ENCODE measurements at regions not wholly inside any gene's neighbourhood (a gene's known extent, or its start where the extent isn't known, plus 50 kb on each side); places are given as distances from the start of the nearest gene placed in this dataset.

DNA sequence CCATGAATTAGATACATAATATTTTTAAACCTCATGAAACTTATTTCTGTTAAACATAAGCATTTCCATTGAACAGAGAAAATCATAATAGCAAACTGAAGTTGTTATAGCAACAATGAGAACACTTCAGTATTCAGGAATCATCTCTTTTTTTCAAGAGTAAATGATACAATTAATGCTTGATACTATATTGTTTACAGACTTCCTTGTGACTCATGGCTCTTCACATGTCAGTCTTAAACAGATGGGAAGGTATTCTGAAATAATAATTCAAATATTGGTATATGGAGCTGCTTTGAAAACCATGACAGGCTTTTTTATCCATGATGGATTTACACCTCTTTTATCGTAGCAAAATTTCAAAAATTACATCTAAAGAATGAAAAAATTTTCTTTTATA is 226.5 kb upstream of the RBMS1 start:
- H3K36me3 ChIP-seq (ENCODE audit: control insufficient read depth in 2 of 3, insufficient read depth in 3 of 3, low read length in 3 of 3): no peaks in the 10 kb centered on the region
- DNase-seq (no peak), FAIRE-seq (no peak)
- H3K9me3 ChIP-seq (ENCODE audit: control insufficient read depth in 2 of 3, insufficient read depth in 1 of 3, low read length in 3 of 3): no peaks in the 10 kb centered on the region
- H3K9ac ChIP-seq (ENCODE audit: low read length in 3 of 3): no peak overlapping the region
- intact Hi-C loops (cut with DNase I): no loop called here
- no peaks in the 10 kb centered on the region for H3K4me1 ChIP-seq (ENCODE audit: control insufficient read depth in 2 of 3, insufficient read depth in 2 of 3, low read depth in 1 of 3, low read length in 3 of 3)
- H3K27me3 ChIP-seq (ENCODE audit: control insufficient read depth, insufficient read depth, low read length): no peaks in the 10 kb centered on the region
- H3K27ac ChIP-seq (ENCODE audit: low read depth in 2 of 2, low read length in 2 of 2): no peak overlapping the region
- TF ChIP-seq, protein P1, sequence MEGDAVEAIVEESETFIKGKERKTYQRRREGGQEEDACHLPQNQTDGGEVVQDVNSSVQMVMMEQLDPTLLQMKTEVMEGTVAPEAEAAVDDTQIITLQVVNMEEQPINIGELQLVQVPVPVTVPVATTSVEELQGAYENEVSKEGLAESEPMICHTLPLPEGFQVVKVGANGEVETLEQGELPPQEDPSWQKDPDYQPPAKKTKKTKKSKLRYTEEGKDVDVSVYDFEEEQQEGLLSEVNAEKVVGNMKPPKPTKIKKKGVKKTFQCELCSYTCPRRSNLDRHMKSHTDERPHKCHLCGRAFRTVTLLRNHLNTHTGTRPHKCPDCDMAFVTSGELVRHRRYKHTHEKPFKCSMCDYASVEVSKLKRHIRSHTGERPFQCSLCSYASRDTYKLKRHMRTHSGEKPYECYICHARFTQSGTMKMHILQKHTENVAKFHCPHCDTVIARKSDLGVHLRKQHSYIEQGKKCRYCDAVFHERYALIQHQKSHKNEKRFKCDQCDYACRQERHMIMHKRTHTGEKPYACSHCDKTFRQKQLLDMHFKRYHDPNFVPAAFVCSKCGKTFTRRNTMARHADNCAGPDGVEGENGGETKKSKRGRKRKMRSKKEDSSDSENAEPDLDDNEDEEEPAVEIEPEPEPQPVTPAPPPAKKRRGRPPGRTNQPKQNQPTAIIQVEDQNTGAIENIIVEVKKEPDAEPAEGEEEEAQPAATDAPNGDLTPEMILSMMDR (IDR thresholded peaks at IDR 0.05; ENCODE audit: borderline replicate concordance, extremely low read depth, insufficient read depth): no peak
- no peak overlapping the region for H3K4me3 ChIP-seq (ENCODE audit: low read length in 3 of 3)

DNA sequence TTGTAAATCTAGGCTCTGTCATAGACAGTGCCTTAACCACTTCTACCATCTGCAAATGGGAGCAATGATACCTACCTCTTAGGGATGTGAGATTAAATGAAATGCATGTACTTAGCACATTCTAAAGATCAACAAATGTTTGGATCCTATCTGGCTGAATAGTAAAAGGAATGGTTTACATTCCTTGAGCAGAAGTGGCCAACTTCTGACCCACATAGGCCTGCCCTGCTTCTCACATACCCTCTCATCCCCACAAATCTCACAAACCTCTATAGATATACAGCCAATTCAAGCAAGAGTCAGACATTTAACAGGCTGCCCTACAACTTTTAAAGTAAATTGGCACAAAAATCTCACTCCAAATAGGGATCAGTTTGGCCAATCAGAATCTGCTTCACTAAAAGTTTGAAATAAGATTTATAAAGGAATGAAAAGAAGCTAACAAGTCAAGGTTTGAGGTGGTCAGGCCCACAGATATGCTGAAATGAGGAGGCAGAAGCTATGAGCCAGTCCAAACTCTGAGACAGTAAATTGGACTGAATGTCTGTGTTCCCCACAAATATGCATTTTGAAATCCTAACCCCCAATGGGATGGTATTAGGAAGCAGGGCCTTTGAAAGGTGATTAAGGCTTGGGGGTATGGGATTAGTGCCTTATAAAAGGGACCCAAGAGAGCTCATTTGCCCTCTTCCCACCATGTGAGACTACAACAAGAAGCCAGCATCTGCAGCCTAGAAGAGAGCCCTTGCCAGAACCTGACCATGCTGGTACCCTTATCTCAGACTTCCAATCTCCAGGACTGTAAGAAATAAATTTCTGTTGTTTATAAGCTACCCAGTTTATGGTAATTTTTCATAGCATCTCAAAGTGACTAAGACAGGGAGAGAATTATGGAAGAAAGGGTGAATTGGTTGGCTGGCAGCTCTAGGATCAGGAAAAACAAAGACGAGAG is 227.8 kb upstream of the RBMS1 start:
- Histone ChIP-seq H3K36me3 (ENCODE audit: control insufficient read depth in 2 of 3, insufficient read depth in 3 of 3, low read length in 3 of 3) (no peaks in the 10 kb centered on the region), H3K27ac (ENCODE audit: low read depth in 2 of 2, low read length in 2 of 2) (no peak overlapping the region), H3K4me3 (ENCODE audit: low read length in 3 of 3) (no peak overlapping the region), H3K4me1 (ENCODE audit: control insufficient read depth in 2 of 3, insufficient read depth in 2 of 3, low read depth in 1 of 3, low read length in 3 of 3) (no peaks in the 10 kb centered on the region), H3K9ac (ENCODE audit: low read length in 3 of 3) (no peak overlapping the region), H3K9me3 (ENCODE audit: control insufficient read depth in 2 of 3, insufficient read depth in 1 of 3, low read length in 3 of 3) (no peaks in the 10 kb centered on the region), H3K27me3 (ENCODE audit: control insufficient read depth, insufficient read depth, low read length) (no peaks in the 10 kb centered on the region)
- TF ChIP-seq, protein P1 (IDR thresholded peaks at IDR 0.05; ENCODE audit: borderline replicate concordance, extremely low read depth, insufficient read depth): no peak
- FAIRE-seq (no peak), DNase-seq (no peak)
- intact Hi-C loops (cut with DNase I): no loop called here

DNA sequence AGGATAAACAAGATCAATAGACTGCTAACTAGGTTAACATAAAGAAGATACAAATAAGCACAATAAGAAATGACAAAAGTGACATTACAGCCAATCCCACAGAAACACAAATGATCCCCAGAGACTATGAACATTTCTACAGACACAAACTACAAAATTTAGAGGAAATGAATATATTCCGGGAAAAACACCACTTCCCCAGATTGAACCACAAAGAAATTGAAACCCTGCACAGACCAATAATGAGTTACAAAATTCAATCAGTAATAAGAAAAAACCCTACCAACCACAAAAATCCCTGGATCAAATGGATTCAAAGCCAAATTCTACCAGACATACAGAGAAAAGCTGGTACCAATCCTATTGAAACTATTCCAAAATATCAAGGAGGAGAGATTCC is 232.4 kb upstream of the RBMS1 start:
- no peaks in the 10 kb centered on the region for H3K36me3 ChIP-seq (ENCODE audit: control insufficient read depth in 2 of 3, insufficient read depth in 3 of 3, low read length in 3 of 3)
- FAIRE-seq (no peak), DNase-seq (no peak)
- no peak overlapping the region for H3K4me3 ChIP-seq (ENCODE audit: low read length in 3 of 3)
- H3K27me3 ChIP-seq (ENCODE audit: control insufficient read depth, insufficient read depth, low read length): no peaks in the 10 kb centered on the region
- no peaks in the 10 kb centered on the region for H3K9me3 ChIP-seq (ENCODE audit: control insufficient read depth in 2 of 3, insufficient read depth in 1 of 3, low read length in 3 of 3)
- no peak overlapping the region for H3K27ac ChIP-seq (ENCODE audit: low read depth in 2 of 2, low read length in 2 of 2)
- H3K4me1 ChIP-seq (ENCODE audit: control insufficient read depth in 2 of 3, insufficient read depth in 2 of 3, low read depth in 1 of 3, low read length in 3 of 3): no peaks in the 10 kb centered on the region
- H3K9ac ChIP-seq (ENCODE audit: low read length in 3 of 3): no peak overlapping the region
- intact Hi-C loops (cut with DNase I): no loop called here
- TF ChIP-seq, protein P1 (IDR thresholded peaks at IDR 0.05; ENCODE audit: borderline replicate concordance, extremely low read depth, insufficient read depth): no peak
